HG03159 (cell line): ENCODE measurements at regions not wholly inside any gene's neighbourhood (a gene's known extent, or its start where the extent isn't known, plus 50 kb on each side); places are given as distances from the start of the nearest gene placed in this dataset.
"Not testable (repeated sequence)": the region's sequence is repeated elsewhere in the genome, so short reads cannot be mapped to it uniquely, and the experiment has no call there.

ENCODE experiments used
- ATAC-seq: cut with Tn5 transposase; IDR thresholded peaks from one replicate; pipeline ENCODE4 v1.9.1; 2021; ENCODE audit warnings: mild to moderate bottlenecking, moderate library complexity; ENCODE audit not compliant: unreplicated experiment

DNA sequence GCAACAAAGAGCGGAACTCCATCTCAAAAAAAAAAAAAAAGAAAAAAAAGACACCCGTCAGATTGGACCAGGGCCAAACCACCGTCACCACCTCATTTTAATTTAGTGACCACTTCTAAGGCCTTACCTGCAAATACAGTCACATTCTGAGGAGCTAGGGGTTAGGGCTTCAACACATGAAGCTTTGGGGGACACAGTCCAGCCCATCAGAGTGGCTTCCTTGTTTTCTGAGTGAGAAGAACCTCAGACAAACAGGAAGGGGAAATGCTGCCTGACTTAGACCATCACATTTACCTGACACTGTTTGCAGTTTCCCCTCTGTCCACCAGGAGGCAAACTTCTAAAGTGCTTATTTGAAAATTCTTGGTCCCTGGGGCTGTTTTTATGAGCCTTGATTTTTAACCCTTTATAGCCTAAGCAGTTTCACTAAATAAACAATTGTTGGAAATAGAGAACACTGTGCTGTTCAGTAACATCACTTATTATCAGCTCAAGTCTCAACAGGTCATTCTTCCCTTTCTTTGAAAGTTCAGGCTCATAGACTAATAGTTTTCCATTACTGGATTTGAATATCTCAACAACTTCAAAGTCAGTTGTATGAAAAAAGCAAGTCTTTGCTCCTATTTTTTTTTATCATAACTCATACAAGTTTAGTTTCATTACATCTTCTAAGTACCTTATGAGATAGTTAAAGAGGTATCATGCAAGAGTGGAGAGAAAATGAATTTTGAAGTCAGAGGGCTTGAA, 74.9 kb upstream of the WASF3 start:
- peak; percentile 66 for ATAC-seq

GRCh38 chr13:26483546-26483945, 73.9 kb upstream of the WASF3 start:
- no peak for ATAC-seq

GRCh38 chr13:26484196-26484595, 73.3 kb upstream of the WASF3 start:
- ATAC-seq, result no peak

DNA sequence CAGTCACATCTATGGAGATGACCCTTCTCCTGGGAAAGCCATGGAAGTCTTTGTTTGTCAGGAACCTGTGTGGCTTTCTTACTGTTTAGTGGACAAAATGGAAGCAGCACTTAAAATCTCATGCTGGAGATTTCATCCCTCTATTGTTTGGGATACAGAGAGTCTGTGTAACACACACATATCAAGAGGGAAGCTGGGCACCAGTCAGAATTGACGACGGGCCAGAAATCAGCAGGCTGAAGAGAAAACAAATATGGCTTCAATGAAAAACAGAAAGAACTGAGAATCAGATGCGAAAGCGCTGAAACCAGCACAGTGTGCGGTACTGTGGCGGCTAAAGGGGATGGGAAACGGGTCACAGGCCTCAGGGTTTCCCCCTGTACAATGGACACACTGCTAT, 72.2 kb upstream of the WASF3 start:
- no peak for ATAC-seq

GRCh38 chr13:26485786-26486185, 71.7 kb upstream of the WASF3 start:
- no peak for ATAC-seq

DNA sequence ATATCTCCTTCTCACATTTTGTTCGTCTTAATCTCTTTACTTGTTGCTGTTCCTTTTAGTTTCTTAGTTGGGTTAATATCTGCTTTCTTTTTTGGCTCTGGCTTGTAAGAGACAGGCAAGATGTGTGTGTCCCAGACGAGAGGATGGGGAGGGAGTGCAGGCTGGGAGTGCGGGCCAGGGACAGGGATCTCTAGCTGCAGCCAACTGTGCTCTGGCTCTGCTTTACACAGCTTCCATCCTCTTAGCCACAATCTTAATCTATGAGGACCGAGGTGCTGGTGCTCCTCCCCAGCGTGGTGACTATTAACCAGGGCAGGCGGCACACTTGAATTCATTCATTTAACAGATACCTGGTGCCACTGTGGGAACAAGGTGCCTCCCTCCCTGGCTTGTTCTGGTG, 70.9 kb upstream of the WASF3 start:
- no peak for ATAC-seq

- no peak for ATAC-seq
Measured at GRCh38 chr13:26487781-26488180, 69.7 kb upstream of the WASF3 start.

- ATAC-seq, result no peak
Measured at GRCh38 chr13:26488236-26489003, 69.1 kb upstream of the WASF3 start.

GRCh38 chr13:26492301-26492700, 65.2 kb upstream of the WASF3 start:
- ATAC-seq, result not testable (repeated sequence)

- ATAC-seq, result no peak
Measured at GRCh38 chr13:26494571-26495195, 62.8 kb upstream of the WASF3 start.

GRCh38 chr13:26495750-26496149, 61.7 kb upstream of the WASF3 start:
- ATAC-seq, result no peak

- no peak for ATAC-seq
Measured at GRCh38 chr13:26497968-26498511, 59.4 kb upstream of the WASF3 start.

GRCh38 chr13:26498656-26499601, 58.6 kb upstream of the WASF3 start:
- ATAC-seq, result no peak

- no peak for ATAC-seq
Measured at GRCh38 chr13:26500618-26501320, 56.7 kb upstream of the WASF3 start.

DNA sequence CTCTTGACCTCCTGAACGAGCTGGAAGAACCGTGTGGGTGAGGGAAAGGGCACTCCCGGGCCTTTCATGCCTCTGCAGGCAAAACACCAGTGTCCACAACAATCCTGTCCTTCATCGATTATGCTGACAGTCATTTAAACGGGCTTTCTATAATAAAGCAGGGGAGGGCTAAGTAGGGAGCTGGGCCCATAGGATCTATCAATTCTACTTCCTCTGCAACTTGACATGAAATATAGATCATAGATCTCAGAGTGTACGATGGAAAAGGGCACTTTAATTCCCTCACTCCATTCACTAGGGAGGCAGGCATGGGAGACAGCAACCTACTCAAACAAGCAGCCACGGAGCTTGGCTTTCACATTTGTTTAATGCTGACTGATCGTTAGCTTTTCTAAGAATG, 55.8 kb upstream of the WASF3 start:
- no peak for ATAC-seq

- no peak for ATAC-seq
Measured at GRCh38 chr13:26502826-26503225, 54.7 kb upstream of the WASF3 start.

DNA sequence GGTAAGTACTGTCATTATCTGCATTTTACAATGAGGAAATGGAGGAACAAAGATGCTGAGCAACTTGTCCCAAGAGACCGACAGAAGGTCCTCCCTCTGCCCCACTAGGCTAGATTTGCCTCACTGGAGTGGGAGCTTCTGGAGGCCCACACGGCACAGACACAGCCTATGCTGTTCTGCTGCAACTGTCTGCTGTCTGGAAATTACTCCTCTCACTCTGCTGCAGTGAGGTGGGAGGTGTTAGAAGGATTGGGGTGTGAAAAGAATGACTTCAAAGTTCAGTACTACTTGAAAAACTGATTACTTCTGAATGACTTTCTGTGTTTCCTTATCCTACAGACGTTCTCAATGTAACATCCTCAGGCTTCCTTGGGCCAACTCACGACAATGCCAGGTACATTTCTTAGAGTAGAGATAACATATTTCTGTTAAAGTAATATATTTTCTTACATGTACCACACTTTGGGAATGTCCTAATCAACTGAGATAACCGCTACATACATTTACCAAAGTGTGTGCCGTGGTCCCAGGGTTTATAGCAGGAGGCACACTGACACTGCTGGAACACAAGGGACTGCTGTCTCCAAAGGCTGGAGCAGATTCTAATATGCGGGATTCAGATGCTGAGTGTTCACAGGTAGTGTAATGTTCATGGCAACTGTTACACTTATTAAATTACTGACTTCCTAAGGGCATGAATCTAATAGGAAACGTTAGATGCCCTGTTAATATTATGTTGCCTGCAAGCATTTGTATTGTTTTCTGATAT, 53.5 kb upstream of the WASF3 start:
- ATAC-seq, result no peak
